Vagina (tissue), 2 donors: ENCODE measurements at regions not wholly inside any gene's neighbourhood (a gene's known extent, or its start where the extent isn't known, plus 50 kb on each side); places are given as distances from the start of the nearest gene placed in this dataset.

ENCODE experiments used
- DNase-seq, 2 donors: peaks; one replicate each; pipeline ENCODE4 v3.0.0-alpha.2; 2017; ENCODE audit errors: extremely low spot score in 2 of 2
- H3K27ac ChIP-seq: fragments of 200-600 bp; sonication (generic); one replicate; pipeline ENCODE4 v1.5.1; 2019
- H3K27me3 ChIP-seq: fragments of 200-600 bp; sonication (generic); one replicate; pipeline ENCODE4 v1.5.1; 2019
- H3K36me3 ChIP-seq, 2 donors: fragments of 200-600 bp; sonication (generic); one replicate each; pipeline ENCODE4 v1.5.1; 2017 to 2019
- H3K4me1 ChIP-seq: fragments of 200-600 bp; sonication (generic); one replicate; pipeline ENCODE4 v1.5.1; 2019
- H3K4me3 ChIP-seq, 2 donors: fragments of 200-600 bp; sonication (generic); 1 replicate in 1 of 2; 2 replicates in 1 of 2; pipeline ENCODE4 v1.5.1; 2016 to 2019
- H3K9me3 ChIP-seq: fragments of 200-600 bp; sonication (generic); one replicate; pipeline ENCODE4 v1.5.1; 2019
- POLR2A ChIP-seq, 2 donors: fragments of 450-650 bp; IDR thresholded peaks; one replicate each; pipeline ENCODE4 v1.6.1; 2017; ENCODE audit warnings: antibody characterized with exemption in 2 of 2, mild to moderate bottlenecking in 2 of 2, moderate library complexity in 2 of 2
- POLR2AphosphoS5 ChIP-seq, 2 donors: sonication (generic); formaldehyde crosslinking; IDR thresholded peaks; one replicate each; pipeline ENCODE4 v1.9.0; 2017; ENCODE audit warnings: antibody characterized with exemption in 2 of 2, mild to moderate bottlenecking in 2 of 2, low read depth in 1 of 2; ENCODE audit not compliant: insufficient read depth in 1 of 2
- intact Hi-C: fragments of 100-400 bp; cut with DNase I; formaldehyde crosslinking; loops from one replicate; pipeline ENCODE4 v1.15.1; 2023
- TF ChIP-seq, protein P1 (sequence below), 3 experiments: fragments of 450-650 bp in 2 of 3; fragments of 200-600 bp in 1 of 3; sonication (generic) in 1 of 3; IDR thresholded peaks; one replicate each; pipeline ENCODE4 v1.5.1; 2017 to 2019; ENCODE audit warnings: antibody characterized with exemption in 3 of 3, mild to moderate bottlenecking in 2 of 3, moderate library complexity in 2 of 3

DNA sequence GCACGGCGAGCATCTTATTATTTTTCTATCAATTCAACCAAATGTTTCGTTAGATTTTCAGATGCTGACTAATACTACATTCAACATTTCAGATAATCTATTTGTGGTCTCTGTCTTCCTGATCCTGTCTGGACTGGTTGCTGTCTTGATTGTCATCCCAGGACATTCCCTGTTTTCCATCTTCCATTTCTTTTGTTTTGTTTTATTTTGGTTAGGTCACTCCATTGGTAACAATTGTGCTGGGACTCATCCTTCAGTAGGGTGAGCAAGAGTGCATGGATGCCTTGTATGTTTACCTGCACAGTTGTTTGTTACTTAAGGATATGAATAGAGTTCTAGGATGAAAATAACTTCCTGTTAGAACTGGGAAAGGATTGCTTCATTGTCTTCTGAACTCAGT lies 55.9 kb upstream of the ACYP2 start:
- Histone ChIP-seq H3K4me1 (no peaks in the 10 kb centered on the region), H3K36me3 (no peaks in the 10 kb centered on the region), H3K27me3 (no peaks in the 10 kb centered on the region), H3K9me3 (no peaks in the 10 kb centered on the region), H3K27ac (no peak overlapping the region), H3K4me3 (no peak overlapping the region)
- no peak for DNase-seq
- TF ChIP-seq POLR2AphosphoS5 (IDR thresholded peaks at IDR 0.05; ENCODE audit: insufficient read depth in 1 of 2, low read depth in 1 of 2) = no peak
- no peak for TF ChIP-seq POLR2A (IDR thresholded peaks at IDR 0.05)
- TF ChIP-seq, protein P1, sequence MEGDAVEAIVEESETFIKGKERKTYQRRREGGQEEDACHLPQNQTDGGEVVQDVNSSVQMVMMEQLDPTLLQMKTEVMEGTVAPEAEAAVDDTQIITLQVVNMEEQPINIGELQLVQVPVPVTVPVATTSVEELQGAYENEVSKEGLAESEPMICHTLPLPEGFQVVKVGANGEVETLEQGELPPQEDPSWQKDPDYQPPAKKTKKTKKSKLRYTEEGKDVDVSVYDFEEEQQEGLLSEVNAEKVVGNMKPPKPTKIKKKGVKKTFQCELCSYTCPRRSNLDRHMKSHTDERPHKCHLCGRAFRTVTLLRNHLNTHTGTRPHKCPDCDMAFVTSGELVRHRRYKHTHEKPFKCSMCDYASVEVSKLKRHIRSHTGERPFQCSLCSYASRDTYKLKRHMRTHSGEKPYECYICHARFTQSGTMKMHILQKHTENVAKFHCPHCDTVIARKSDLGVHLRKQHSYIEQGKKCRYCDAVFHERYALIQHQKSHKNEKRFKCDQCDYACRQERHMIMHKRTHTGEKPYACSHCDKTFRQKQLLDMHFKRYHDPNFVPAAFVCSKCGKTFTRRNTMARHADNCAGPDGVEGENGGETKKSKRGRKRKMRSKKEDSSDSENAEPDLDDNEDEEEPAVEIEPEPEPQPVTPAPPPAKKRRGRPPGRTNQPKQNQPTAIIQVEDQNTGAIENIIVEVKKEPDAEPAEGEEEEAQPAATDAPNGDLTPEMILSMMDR (IDR thresholded peaks at IDR 0.05) = no peak
- intact Hi-C loops = no loop called here

DNA sequence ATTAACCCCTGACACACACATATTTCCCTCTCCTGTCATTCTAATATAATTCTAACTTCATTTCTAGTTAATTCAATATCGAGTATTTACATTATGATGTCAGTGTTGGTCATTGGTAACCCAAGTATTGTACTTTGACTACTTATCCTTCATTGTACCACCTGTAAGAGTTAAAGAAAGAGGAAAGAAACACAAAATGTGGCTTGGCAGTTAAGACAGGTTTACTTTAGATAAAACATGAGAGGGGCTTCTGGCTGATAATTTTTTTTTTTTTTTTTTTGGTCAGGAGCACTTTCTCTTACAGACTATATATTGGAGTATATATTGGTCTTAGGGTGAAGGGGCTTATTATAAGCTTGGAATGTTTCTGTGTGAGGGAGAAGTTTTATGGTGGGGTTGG lies 57.0 kb upstream of the ACYP2 start:
- Histone ChIP-seq H3K4me3 (no peak overlapping the region), H3K36me3 (no peaks in the 10 kb centered on the region), H3K27ac (no peak overlapping the region), H3K27me3 (no peaks in the 10 kb centered on the region), H3K9me3 (no peaks in the 10 kb centered on the region), H3K4me1 (no peaks in the 10 kb centered on the region)
- no peak for TF ChIP-seq POLR2A (IDR thresholded peaks at IDR 0.05)
- no peak for TF ChIP-seq POLR2AphosphoS5 (IDR thresholded peaks at IDR 0.05; ENCODE audit: insufficient read depth in 1 of 2, low read depth in 1 of 2)
- TF ChIP-seq, protein P1 (IDR thresholded peaks at IDR 0.05) = no peak
- intact Hi-C loops = no loop called here
- no peak for DNase-seq

DNA sequence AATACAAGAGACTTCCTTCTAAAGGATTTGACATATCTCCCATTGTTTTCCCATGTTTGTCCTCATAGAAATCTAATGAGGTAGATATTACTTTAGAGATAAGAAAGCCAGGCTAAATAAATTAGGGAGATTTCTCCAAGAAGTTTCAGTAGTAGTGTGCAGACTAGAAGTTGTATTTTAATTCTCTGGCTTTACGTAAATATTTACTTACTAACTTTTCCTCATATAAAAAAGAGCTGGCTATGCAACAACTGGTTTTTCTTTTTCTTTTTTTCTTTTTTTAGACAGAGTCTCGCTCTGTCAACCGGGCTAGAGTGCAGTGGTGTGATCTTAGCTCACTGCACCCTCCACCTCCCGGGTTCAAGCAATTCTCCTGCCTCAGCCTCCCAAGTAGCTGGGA lies 60.6 kb upstream of the ACYP2 start:
- H3K4me1 ChIP-seq = no peaks in the 10 kb centered on the region
- H3K4me3 ChIP-seq = no peak overlapping the region
- intact Hi-C loops = no loop called here
- TF ChIP-seq, protein P1 (IDR thresholded peaks at IDR 0.05) = no peak
- TF ChIP-seq POLR2AphosphoS5 (IDR thresholded peaks at IDR 0.05; ENCODE audit: insufficient read depth in 1 of 2, low read depth in 1 of 2) (no peak), POLR2A (IDR thresholded peaks at IDR 0.05) (no peak)
- peaks cover 0 to 5% of the 10 kb centered on the region in 2 donors for H3K36me3 ChIP-seq
- H3K9me3 ChIP-seq = no peaks in the 10 kb centered on the region
- H3K27me3 ChIP-seq = no peaks in the 10 kb centered on the region
- DNase-seq = no peak
- no peak overlapping the region for H3K27ac ChIP-seq

DNA sequence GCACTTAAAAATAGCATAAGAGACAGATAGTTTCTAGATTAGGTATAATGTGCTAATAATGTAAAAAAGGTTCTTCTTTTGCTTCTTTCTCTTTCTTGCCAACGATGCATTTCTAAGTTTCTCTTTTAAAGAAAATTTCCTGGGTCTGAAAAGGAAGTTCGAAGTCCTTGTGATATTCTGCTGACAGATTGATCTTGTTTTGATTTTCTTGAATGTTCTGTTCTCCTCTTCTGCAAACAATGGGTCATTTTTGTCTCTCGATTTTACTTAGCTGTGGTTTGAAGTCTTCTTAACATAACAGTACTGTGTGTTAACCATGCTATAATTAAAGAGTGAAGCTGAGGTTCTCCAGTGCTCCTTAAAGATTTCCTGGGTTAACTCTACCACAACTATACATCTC lies 61.1 kb upstream of the ACYP2 start:
- TF ChIP-seq, protein P1 (IDR thresholded peaks at IDR 0.05) = no peak
- TF ChIP-seq POLR2A (IDR thresholded peaks at IDR 0.05) (no peak), POLR2AphosphoS5 (IDR thresholded peaks at IDR 0.05; ENCODE audit: insufficient read depth in 1 of 2, low read depth in 1 of 2) (no peak)
- H3K27ac ChIP-seq = no peak overlapping the region
- no peaks in the 10 kb centered on the region for H3K9me3 ChIP-seq
- no peak overlapping the region for H3K4me3 ChIP-seq
- peaks cover 0 to 5% of the 10 kb centered on the region in 2 donors for H3K36me3 ChIP-seq
- H3K27me3 ChIP-seq = no peaks in the 10 kb centered on the region
- intact Hi-C loops = no loop called here
- no peak for DNase-seq
- H3K4me1 ChIP-seq = no peaks in the 10 kb centered on the region

DNA sequence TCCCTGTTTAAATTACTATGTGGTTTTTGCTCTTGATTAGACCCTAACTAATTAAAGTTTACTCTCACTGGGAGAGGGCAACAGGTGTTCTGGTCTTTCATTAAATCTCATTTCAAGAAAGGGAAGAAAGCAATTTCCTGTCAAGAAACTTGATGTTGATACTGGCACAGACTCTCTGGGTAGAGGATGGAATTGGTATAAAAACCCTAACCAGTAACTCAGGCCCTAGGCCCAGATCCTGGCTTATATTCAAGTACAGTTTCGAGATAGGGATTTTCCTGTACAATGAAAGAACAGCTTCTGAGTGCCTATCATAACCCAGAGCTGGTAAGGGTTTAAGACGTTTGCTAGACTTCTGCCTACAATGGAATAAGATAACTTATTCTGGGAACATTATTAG lies 61.6 kb upstream of the ACYP2 start:
- DNase-seq = no peak
- no peak overlapping the region for H3K4me3 ChIP-seq
- H3K36me3 ChIP-seq = peaks cover 0 to 5% of the 10 kb centered on the region in 2 donors
- H3K9me3 ChIP-seq = no peaks in the 10 kb centered on the region
- intact Hi-C loops = no loop called here
- TF ChIP-seq, protein P1 (IDR thresholded peaks at IDR 0.05) = no peak
- no peak for TF ChIP-seq POLR2A (IDR thresholded peaks at IDR 0.05)
- TF ChIP-seq POLR2AphosphoS5 (IDR thresholded peaks at IDR 0.05; ENCODE audit: insufficient read depth in 1 of 2, low read depth in 1 of 2) = no peak
- no peak overlapping the region for H3K27ac ChIP-seq
- H3K4me1 ChIP-seq = peaks cover 3% of the 10 kb centered on the region
- H3K27me3 ChIP-seq = no peaks in the 10 kb centered on the region
